ENCODE measurements at regions not wholly inside any gene's neighbourhood (a gene's known extent, or its start where the extent isn't known, plus 50 kb on each side); places are given as distances from the start of the nearest gene placed in this dataset.
A peak's percentile ranks its signal among the peaks of the same experiment; 100 is the strongest.
"Not testable (repeated sequence)": the region's sequence is repeated elsewhere in the genome, so short reads cannot be mapped to it uniquely, and the experiment has no call there.

- intact Hi-C loops (cut with DNase I, micrococcal nuclease): no loop called here
- DNase-seq (no peak), ATAC-seq (no peak)
- Histone ChIP-seq H3K4me3 (no peak overlapping the region), H3K36me3 (ENCODE audit: low read depth) (no peaks in the 10 kb centered on the region), H3K4me1 (ENCODE audit: low read depth) (no peaks in the 10 kb centered on the region), H3K9me3 (no peaks in the 10 kb centered on the region)
- no peak for TF ChIP-seq CTCF (IDR thresholded peaks at IDR 0.05)
Measured at GRCh38 chr7:53351681-53352080, 316.2 kb downstream of the POM121L12 start.

GRCh38 chr7:53358269-53358668 is 322.8 kb downstream of the POM121L12 start:
- Histone ChIP-seq H3K9me3 (no peaks in the 10 kb centered on the region), H3K4me3 (no peak overlapping the region), H3K36me3 (ENCODE audit: low read depth) (no peaks in the 10 kb centered on the region), H3K4me1 (ENCODE audit: low read depth) (no peaks in the 10 kb centered on the region)
- DNase-seq (no peak), ATAC-seq (no peak)
- no peak for TF ChIP-seq CTCF (IDR thresholded peaks at IDR 0.05)
- intact Hi-C loops (cut with DNase I, micrococcal nuclease): no loop called here

GRCh38 chr7:53383131-53383530 is 347.7 kb downstream of the POM121L12 start:
- DNase-seq (no peak), ATAC-seq (no peak)
- Histone ChIP-seq H3K4me1 (ENCODE audit: low read depth) (no peaks in the 10 kb centered on the region), H3K36me3 (ENCODE audit: low read depth) (no peaks in the 10 kb centered on the region), H3K4me3 (no peak overlapping the region), H3K9me3 (peaks cover 3% of the 10 kb centered on the region)
- intact Hi-C loops (cut with DNase I, micrococcal nuclease): no loop called here
- no peak for TF ChIP-seq CTCF (IDR thresholded peaks at IDR 0.05)

- intact Hi-C loops (cut with DNase I, micrococcal nuclease): not testable (repeated sequence)
Measured at GRCh38 chr7:53385239-53385638, 349.8 kb downstream of the POM121L12 start.

GRCh38 chr7:53387515-53387914 is 352.1 kb downstream of the POM121L12 start:
- intact Hi-C loops (cut with DNase I, micrococcal nuclease): no loop called here
- ATAC-seq (no peak), DNase-seq (peak in 1 of 3 donors; percentile 48)
- Histone ChIP-seq H3K4me1 (ENCODE audit: low read depth) (no peaks in the 10 kb centered on the region), H3K9me3 (peaks cover 3% of the 10 kb centered on the region), H3K4me3 (no peak overlapping the region), H3K36me3 (ENCODE audit: low read depth) (no peaks in the 10 kb centered on the region)
- TF ChIP-seq CTCF (IDR thresholded peaks at IDR 0.05): no peak

More at GRCh38 chr7:53385239-53385638, 349.8 kb downstream of the POM121L12 start:
- not testable (repeated sequence) for H3K4me1 ChIP-seq (ENCODE audit: low read depth); H3K4me3 ChIP-seq; DNase-seq; H3K36me3 ChIP-seq (ENCODE audit: low read depth); H3K9me3 ChIP-seq; ATAC-seq

GRCh38 chr7:53397911-53398310 is 362.5 kb downstream of the POM121L12 start:
- Histone ChIP-seq H3K9me3 (peaks cover 6% of the 10 kb centered on the region), H3K4me1 (ENCODE audit: low read depth) (no peaks in the 10 kb centered on the region), H3K4me3 (no peak overlapping the region), H3K36me3 (ENCODE audit: low read depth) (no peaks in the 10 kb centered on the region)
- DNase-seq: no peak
- no peak for ATAC-seq
- intact Hi-C loops (cut with DNase I, micrococcal nuclease): no loop called here
- TF ChIP-seq CTCF (IDR thresholded peaks at IDR 0.05): no peak
